NCI-H226 (cell line): ENCODE measurements at regions not wholly inside any gene's neighbourhood (a gene's known extent, or its start where the extent isn't known, plus 50 kb on each side); places are given as distances from the start of the nearest gene placed in this dataset.

Experiments used
- DNase-seq: peaks from one replicate; pipeline ENCODE4 v3.0.0-alpha.2; 2015

DNA sequence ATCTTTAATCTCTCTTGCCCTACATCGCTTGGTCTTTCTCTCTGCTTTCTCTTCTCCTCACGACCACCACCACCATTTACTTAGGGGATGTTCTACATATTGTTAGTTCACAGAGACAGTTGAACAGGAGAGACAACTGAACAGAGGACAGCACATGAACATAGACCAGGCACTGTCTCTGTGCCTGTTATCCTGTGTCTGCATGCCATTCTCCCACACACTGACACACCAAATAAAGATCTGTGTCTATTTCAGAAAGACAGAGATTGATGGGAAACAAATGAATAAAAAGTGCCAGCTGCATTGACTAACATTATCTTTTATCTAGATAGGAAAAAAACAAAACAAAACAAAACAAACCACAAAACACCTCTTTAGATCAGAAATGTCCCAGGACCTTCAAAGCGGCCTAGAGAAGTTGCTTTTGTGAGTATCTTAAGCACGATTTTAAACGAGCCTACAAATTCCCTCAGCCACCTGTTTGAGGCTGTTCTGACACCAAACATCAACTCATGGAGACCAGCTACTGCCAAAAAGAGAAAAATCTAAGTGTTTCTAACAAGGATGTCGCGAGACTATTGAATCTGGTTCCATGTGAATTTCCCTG is 77.6 kb upstream of the PARP11 start:
- DNase-seq, result no peak

DNA sequence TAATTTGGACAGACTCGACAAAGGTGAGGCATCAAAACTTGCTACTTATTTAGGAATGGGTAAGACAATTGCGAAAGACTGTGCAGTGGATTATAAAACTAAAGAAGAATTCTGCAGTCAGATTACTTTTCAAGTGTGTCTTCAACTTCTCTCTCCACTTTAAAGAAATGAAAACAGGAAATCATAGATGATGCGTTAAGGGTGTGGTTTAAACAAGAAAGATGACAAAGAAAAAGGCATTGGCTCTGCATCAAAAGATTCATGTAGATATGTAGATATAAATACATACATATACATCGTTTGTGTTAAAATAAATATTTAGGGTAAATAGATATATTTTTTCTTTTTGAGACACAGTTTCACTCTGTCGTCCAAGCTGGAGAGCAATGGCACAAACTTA is 74.6 kb upstream of the PARP11 start:
- DNase-seq, result no peak

- no peak for DNase-seq
These were observed 72.5 kb upstream of the PARP11 start for GRCh38 chr12:3945671-3946070.

DNA sequence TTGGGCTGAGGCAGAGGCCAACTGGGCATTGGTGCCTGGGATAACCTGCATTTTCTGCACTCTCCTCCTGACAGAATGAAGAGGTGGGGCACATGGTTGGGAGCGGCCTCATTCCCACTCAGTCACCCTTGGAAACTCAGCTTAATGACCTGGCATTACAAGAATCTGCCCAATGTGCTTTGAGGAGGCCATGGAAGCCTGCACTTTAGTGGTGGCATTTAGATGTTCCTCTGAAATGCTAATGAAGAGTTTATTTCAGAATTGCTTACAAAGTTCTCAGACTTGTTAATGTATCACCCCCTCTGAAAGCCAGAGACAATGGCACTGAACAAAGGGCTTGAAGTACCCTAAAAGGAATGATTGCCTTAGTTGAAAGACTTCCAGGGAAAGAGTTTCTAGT is 71.4 kb upstream of the PARP11 start:
- no peak for DNase-seq

DNA sequence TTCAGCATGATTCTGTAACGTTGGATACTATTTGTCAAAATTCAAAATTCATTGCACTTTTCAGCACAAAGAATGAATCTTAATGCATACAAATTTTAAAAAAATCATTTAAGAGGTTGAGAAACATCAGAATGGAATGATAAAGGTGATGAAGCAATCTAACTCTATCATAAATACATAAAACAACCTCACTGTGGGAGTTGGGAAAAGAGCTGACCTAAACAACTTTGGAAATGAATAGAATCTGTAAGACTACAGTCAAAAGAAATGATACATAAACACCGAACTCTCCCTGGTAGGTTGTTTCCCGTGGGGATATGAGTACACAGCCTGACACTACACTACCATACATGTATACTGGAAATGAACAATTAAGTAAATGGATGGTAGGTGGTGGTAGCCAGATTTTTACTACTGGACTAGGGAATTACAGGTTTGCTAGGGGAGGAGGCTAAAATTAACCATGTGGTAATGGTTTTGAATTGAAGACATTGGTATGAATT is 64.9 kb upstream of the PARP11 start:
- no peak for DNase-seq

DNA sequence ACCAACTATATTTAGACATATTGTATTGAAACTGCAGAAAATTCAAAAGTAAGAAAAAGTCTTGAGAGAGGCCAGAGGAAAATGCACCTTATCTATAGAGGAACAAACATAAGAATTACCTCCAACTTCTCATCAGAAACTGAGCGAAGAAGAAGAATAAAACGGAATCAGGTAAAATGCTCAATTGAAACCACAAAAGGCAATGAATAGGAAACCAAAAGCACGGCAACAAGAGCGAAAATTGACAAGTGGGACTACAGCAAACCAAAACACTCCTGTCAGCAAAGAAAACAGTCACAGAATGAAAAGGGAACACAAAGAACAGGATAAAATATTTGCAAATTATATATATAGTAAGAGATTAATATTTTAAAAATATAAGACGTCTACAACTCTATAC is 61.9 kb upstream of the PARP11 start:
- DNase-seq, result no peak

DNA sequence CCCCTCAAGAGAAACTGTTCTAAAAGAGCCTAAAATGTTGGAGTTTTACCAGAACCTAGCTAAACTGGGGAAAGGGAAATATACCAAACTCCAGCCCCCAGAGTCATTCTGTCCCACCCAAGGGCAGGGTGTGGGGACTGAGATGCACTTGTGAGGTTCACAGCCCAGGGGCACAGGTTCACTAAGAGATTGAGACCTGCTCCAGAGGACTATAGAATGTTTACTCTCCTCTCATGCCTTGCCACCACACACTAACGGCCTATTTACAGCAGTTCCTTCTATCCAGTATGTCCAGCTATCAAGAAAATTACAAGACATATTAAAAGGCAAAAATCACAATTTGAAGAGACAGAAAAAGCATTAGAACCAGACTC is 60.6 kb upstream of the PARP11 start:
- no peak for DNase-seq

DNA sequence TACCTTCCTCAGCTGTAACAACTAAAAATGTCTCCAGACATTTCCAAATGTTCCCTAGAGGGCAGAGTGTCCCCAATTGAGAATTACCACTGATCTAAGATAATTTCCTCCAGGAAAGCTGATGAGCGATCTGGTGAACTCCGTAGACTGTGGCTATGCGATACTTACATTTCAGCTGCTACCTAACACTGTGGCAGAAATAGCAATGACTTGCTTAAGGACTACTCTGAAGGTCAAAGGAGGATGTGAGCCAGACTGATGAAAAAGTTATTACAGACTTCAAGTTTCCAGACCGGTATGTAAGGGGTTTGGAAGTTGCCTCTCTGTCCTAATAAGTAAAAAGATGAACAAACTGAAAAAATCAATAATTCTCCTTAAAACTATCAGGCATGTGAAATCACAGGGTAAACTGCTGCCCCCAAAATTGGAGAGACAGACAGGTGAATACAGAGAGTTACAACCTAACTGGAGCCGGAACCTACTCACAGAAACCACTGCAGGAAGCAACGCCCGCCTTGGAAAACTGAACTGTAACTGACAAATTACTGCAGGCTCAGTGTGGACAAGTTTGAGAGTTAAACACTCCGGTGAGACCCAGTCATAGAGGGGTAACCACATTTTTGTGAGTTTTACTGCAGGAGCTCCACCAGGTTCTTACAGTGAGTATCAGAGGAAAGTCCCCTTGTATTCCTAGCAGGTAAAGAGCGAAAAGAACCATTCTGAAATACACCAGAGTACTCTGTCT is 60.0 kb upstream of the PARP11 start:
- no peak for DNase-seq

GRCh38 chr12:3931776-3932175 is 58.6 kb upstream of the PARP11 start:
- no peak for DNase-seq

DNA sequence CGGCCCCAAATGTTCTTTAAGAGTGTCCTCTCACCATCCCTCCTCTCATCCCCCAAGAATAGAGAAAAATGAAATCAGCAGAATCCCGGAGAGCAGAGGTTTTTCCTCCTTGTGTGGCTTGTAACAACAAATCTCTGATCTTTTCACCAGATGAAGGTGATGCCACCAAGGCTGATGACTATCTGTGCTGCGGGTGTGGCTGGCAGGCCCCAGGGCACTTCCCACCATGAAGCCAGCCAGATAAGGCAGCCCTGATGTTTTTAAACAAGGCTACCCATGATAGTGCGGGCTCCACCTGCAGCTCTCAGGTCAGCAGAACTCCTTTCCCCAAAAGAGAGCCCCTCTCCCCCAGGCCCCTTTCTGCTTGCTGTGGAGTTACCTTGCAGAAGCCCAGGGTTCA is 58.0 kb upstream of the PARP11 start:
- no peak for DNase-seq

DNA sequence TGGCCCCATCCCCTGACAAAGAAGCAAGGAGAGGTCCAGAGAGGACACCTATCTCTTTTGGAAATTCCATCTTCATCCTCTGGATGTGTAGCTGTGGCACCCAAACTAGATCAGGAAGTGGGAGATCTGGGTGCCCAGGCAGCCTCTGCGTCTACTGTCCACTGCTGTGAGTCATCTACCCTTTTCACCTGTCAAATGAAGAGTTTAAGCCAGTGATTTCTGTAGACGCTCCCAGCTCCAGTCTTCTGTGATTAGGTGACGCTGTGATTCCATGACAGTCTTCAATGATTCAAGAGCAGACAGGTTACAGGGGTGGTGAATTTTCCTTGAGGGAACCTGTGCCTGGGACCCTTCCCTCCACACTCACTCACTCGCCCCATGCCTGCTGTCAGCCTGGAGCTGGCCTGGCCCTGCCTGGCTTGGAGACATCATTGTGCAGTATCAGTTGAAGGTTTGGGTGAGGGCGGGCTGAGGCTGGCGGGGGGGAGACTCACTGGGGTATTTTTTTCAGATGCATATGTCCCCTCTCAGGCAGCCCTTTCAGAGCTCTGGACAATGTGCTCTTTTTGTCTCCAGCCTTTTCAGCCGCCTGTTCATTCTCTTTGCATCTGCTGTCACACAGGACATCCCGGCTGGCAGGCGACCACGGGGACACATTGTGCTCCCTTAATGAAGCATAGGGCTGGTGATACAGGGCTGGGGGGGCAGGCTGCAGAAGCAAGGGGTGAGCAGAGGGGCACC is 56.8 kb upstream of the PARP11 start:
- DNase-seq, result no peak

DNA sequence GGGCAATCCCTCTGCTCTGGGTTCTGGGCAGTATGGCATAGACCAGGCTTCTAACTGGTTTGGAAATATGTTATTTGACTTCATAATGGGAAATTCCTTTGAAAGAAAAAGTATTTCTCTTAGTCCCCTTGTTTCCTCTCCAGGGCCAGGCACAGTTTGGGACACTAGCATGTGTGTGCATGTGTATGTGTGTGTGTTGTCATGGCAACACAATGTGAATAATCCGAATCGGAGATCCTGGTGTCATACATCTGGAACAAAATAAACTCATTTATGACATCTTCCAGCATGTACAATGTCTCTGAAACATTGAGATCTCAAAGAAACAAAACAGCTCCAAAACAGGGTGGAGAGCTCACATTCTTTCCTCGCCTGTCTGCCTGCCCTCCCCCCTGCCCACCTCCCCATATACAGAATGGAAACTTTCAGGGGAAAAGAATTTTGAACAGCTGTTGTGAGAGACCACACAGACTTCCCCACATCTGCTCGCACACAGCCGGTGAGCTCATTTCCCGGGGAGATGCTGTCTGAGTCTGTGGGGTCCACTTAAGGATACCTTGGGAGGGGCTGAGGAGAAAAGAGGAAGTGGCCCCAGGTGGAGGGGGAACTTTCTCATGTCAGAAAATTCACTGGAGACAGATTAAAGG is 55.5 kb upstream of the PARP11 start:
- no peak for DNase-seq

DNA sequence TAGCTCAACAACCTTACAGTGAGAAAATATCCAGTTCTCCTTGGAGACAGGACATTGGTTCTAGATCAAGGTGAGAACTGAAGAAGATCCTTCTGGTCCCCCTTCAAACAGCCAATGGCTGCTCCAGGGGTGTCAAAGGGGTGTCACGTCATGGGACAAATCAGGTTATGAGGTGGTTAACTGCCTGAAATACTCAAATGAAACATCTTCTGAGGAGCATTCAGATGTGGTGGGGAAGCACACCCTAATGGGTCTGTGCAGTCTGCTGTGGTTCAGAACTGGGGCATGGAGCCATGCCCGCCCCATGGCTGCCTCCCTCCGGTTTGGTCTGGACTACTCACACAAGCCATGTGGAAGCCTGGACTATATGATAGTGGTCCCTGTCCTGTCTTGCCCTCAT is 52.4 kb upstream of the PARP11 start:
- DNase-seq, result no peak

- DNase-seq, result no peak
These were observed 51.6 kb upstream of the PARP11 start for GRCh38 chr12:3924761-3925160.

DNA sequence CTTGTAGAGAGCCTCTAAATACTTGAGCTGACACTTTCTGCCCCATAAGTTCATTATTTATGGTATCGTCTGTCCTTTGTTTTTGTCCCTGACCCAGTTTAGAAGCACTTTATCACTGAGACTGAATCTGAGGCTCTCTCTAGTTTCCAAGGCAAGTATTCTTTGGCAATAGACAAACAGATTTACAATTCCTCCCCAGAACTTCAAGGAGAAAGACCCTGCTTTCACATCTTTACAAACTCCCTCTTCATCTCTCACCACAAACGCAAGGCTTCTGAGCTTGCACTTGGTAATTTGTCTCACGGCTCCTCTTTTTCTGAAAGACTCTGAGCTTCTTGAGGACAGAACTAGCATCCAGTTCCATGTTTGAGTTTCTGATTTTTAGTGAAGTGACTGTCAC is 49.8 kb upstream of the PARP11 start:
- no peak for DNase-seq
